Neural cell (in vitro differentiated cells): ENCODE measurements at regions not wholly inside any gene's neighbourhood (a gene's known extent, or its start where the extent isn't known, plus 50 kb on each side); places are given as distances from the start of the nearest gene placed in this dataset.

ENCODE experiments used
- EP300 ChIP-seq: fragments of 450-650 bp; conservative IDR thresholded peaks from 2 replicates; pipeline ENCODE4 v1.6.1; 2014; ENCODE audit warnings: antibody characterized with exemption, mild to moderate bottlenecking, moderate library complexity; ENCODE audit not compliant: poor library complexity, severe bottlenecking
- POLR2AphosphoS5 ChIP-seq: IDR thresholded peaks from 2 replicates; pipeline ENCODE4 v1.6.1; 2012
- RAD21 ChIP-seq: fragments of 450-650 bp; conservative IDR thresholded peaks from 2 replicates; pipeline ENCODE4 v1.6.1; 2014; ENCODE audit warnings: antibody characterized with exemption, mild to moderate bottlenecking, moderate library complexity
- REST ChIP-seq: IDR thresholded peaks from 2 replicates; pipeline ENCODE4 v1.6.1; 2012; ENCODE audit warnings: borderline replicate concordance
- TAF1 ChIP-seq: IDR thresholded peaks from 2 replicates; pipeline ENCODE4 v1.6.1; 2012; ENCODE audit warnings: low read depth
- TF ChIP-seq, protein P1 (sequence below): fragments of 450-650 bp; IDR thresholded peaks from 2 replicates; pipeline ENCODE4 v1.5.1; 2014; ENCODE audit warnings: antibody characterized with exemption, mild to moderate bottlenecking, moderate library complexity; ENCODE audit not compliant: poor library complexity, severe bottlenecking

DNA sequence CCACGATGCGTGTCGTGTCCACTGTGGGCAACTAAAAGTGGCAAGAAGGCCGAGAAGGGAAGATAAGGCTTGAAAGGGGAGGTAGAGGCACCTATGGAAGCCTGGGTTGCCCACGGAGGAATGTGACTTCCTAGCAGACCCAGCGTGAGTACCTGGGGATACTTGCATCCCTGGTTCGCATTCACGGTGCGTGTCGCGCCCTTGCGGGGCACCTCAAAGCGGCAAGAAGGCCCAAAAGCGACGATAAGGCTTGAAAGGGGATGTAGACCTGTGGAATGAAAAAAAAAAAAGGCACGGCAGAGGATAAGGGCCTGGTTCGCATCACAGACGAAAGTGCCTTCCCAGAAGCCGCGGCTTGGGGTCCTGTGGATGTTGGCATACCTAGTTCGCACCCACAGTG, 282.9 kb downstream of the ALG10 start:
- TF ChIP-seq, protein P1, sequence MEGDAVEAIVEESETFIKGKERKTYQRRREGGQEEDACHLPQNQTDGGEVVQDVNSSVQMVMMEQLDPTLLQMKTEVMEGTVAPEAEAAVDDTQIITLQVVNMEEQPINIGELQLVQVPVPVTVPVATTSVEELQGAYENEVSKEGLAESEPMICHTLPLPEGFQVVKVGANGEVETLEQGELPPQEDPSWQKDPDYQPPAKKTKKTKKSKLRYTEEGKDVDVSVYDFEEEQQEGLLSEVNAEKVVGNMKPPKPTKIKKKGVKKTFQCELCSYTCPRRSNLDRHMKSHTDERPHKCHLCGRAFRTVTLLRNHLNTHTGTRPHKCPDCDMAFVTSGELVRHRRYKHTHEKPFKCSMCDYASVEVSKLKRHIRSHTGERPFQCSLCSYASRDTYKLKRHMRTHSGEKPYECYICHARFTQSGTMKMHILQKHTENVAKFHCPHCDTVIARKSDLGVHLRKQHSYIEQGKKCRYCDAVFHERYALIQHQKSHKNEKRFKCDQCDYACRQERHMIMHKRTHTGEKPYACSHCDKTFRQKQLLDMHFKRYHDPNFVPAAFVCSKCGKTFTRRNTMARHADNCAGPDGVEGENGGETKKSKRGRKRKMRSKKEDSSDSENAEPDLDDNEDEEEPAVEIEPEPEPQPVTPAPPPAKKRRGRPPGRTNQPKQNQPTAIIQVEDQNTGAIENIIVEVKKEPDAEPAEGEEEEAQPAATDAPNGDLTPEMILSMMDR, result no peak
- TF ChIP-seq RAD21, result no peak
- TF ChIP-seq TAF1, result no peak
- TF ChIP-seq REST, result no peak
- no peak for TF ChIP-seq EP300
- no peak for TF ChIP-seq POLR2AphosphoS5
